IMR-90 (cell line): ENCODE measurements at regions not wholly inside any gene's neighbourhood (a gene's known extent, or its start where the extent isn't known, plus 50 kb on each side); places are given as distances from the start of the nearest gene placed in this dataset.

Experiments
- ATAC-seq: fragments of 200-7000 bp; cut with Tn5 transposase; 2 replicates; pipeline ENCODE4 v1.9.1; 2020; ENCODE audit warnings: low read depth, mild to moderate bottlenecking, moderate library complexity
- BruUV-seq: library from RNA; stranded (reverse); fragments of 400-500 nt; replicated peaks from 2 replicates; lab custom pipeline; 2021; lab: Mats Ljungman, UMichigan
- CTCF ChIA-PET: fragments of 300-600 bp; formaldehyde crosslinking; extraction: SDS; loops from one replicate; lab custom pipeline; 2021; ENCODE audit warnings: antibody characterized with exemption; lab: Yijun Ruan, JAX
- POLR2A ChIA-PET: fragments of 300-600 bp; sonication (Branson Sonifier 250); formaldehyde crosslinking; loops from one replicate; lab custom pipeline; 2022; ENCODE audit warnings: antibody characterized with exemption; ENCODE audit not compliant: unreplicated experiment; lab: Charles Lee
- DNase-seq: peaks from one replicate; pipeline ENCODE4 v3.0.0; 2013
- H2AFZ ChIP-seq: replicated peaks from 2 replicates; pipeline ENCODE3; 2013; ENCODE audit warnings: low read length, mild to moderate bottlenecking; ENCODE audit not compliant: poor library complexity
- H2AK5ac ChIP-seq: 2 replicates; pipeline ENCODE4 v1.6.1; 2013; ENCODE audit warnings: low read depth, low read length, inconsistent platforms
- H2AK9ac ChIP-seq: replicated peaks from 2 replicates; pipeline ENCODE3; 2013; ENCODE audit warnings: mild to moderate bottlenecking, low read depth, low read length, moderate library complexity; ENCODE audit not compliant: poor library complexity
- H2BK120ac ChIP-seq: 2 replicates; pipeline ENCODE4 v1.6.1; 2013; ENCODE audit warnings: low read depth, low read length, inconsistent platforms
- H2BK15ac ChIP-seq: 3 replicates; pipeline ENCODE4 v1.6.1; 2013; ENCODE audit warnings: low read depth, low read length, inconsistent platforms
- H2BK20ac ChIP-seq: 2 replicates; pipeline ENCODE4 v1.6.1; 2013; ENCODE audit warnings: low read depth, mild to moderate bottlenecking, inconsistent platforms, low read length, moderate library complexity
- H2BK5ac ChIP-seq: 2 replicates; pipeline ENCODE4 v1.6.1; 2013; ENCODE audit warnings: mild to moderate bottlenecking, low read depth, low read length, inconsistent platforms; ENCODE audit not compliant: poor library complexity, severe bottlenecking
- H3K14ac ChIP-seq: replicated peaks from 2 replicates; pipeline ENCODE4 v1.6.1; 2013; ENCODE audit warnings: low read depth, low read length, inconsistent platforms
- H3K18ac ChIP-seq: 2 replicates; pipeline ENCODE4 v1.6.1; 2013; ENCODE audit warnings: low read depth, low read length, control low read depth
- H3K23ac ChIP-seq: 2 replicates; pipeline ENCODE4 v1.6.1; 2013; ENCODE audit warnings: low read depth, low read length, inconsistent platforms
- H3K27ac ChIP-seq: 2 replicates; pipeline ENCODE4 v1.5.1; 2013; ENCODE audit warnings: mild to moderate bottlenecking, control low read depth, low read length; ENCODE audit not compliant: insufficient read depth
- H3K27me3 ChIP-seq: 2 replicates; pipeline ENCODE4 v1.6.1; 2013; ENCODE audit warnings: low read length; ENCODE audit not compliant: control insufficient read depth, insufficient read depth
- H3K36me3 ChIP-seq: 2 replicates; pipeline ENCODE4 v1.6.1; 2013; ENCODE audit warnings: low read length, mixed read lengths; ENCODE audit not compliant: control insufficient read depth, insufficient read depth
- H3K4ac ChIP-seq: 2 replicates; pipeline ENCODE4 v1.6.1; 2013; ENCODE audit warnings: low read depth, low read length, inconsistent platforms
- H3K4me1 ChIP-seq: 2 replicates; pipeline ENCODE4 v1.6.1; 2013; ENCODE audit warnings: low read length, mixed read lengths; ENCODE audit not compliant: control insufficient read depth, insufficient read depth
- H3K4me2 ChIP-seq: 2 replicates; pipeline ENCODE4 v1.6.1; 2013; ENCODE audit warnings: low read depth, mild to moderate bottlenecking, control low read depth, low read length, moderate library complexity
- H3K4me3 ChIP-seq: 2 replicates; pipeline ENCODE4 v1.5.1; 2013; ENCODE audit warnings: low read depth, mild to moderate bottlenecking, control low read depth, low read length, moderate library complexity; ENCODE audit not compliant: insufficient read depth
- H3K56ac ChIP-seq: 2 replicates; pipeline ENCODE4 v1.6.1; 2013; ENCODE audit warnings: low read length, inconsistent platforms; ENCODE audit not compliant: insufficient read depth; ENCODE audit errors: extremely low read depth
- H3K79me1 ChIP-seq, 2 experiments: 2 replicates each; pipeline ENCODE4 v1.6.1; 2013; ENCODE audit warnings: low read length in 2 of 2, inconsistent platforms in 1 of 2, low read depth in 1 of 2
- H3K9ac ChIP-seq: 2 replicates; pipeline ENCODE4 v1.6.1; 2013; ENCODE audit warnings: low read depth, low read length, control low read depth
- H3K9me1 ChIP-seq: 2 replicates; pipeline ENCODE4 v1.6.1; 2013; ENCODE audit warnings: low read length, inconsistent platforms; ENCODE audit not compliant: insufficient read depth
- H3K9me3 ChIP-seq: 2 replicates; pipeline ENCODE4 v1.6.1; 2013; ENCODE audit warnings: low read length; ENCODE audit not compliant: control insufficient read depth, insufficient read depth
- H4K20me1 ChIP-seq: 2 replicates; pipeline ENCODE4 v1.6.1; 2013; ENCODE audit warnings: low read length, inconsistent platforms; ENCODE audit not compliant: insufficient read depth
- H4K5ac ChIP-seq: 2 replicates; pipeline ENCODE4 v1.6.1; 2013; ENCODE audit warnings: mild to moderate bottlenecking, low read depth, low read length, control low read depth
- H4K8ac ChIP-seq, 2 experiments: 2 replicates each; pipeline ENCODE4 v1.6.1; 2013; ENCODE audit warnings: low read depth in 2 of 2, low read length in 2 of 2, control low read depth in 1 of 2, inconsistent platforms in 1 of 2
- H4K91ac ChIP-seq: 2 replicates; pipeline ENCODE4 v1.6.1; 2013; ENCODE audit warnings: low read depth, low read length, inconsistent platforms; ENCODE audit not compliant: insufficient read depth
- FOS ChIP-seq: fragments of 150-350 bp; IDR thresholded peaks from 2 replicates; pipeline ENCODE4 v1.6.1; 2016; ENCODE audit warnings: low read depth, low read length
- MAFK ChIP-seq: IDR thresholded peaks from 2 replicates; pipeline ENCODE4 v1.6.1; 2012; ENCODE audit warnings: low read depth, low read length, improper control_type of control experiment
- MAZ ChIP-seq: IDR thresholded peaks from 2 replicates; pipeline ENCODE4 v1.6.1; 2012; ENCODE audit warnings: low read depth, mild to moderate bottlenecking, low read length, improper control_type of control experiment, moderate library complexity, borderline replicate concordance
- NFE2L2 ChIP-seq: fragments of 150-350 bp; IDR thresholded peaks from 2 replicates; pipeline ENCODE4 v1.6.1; 2016; ENCODE audit warnings: low read depth, mild to moderate bottlenecking, low read length
- RAD21 ChIP-seq: IDR thresholded peaks from 2 replicates; pipeline ENCODE4 v1.6.1; 2012; ENCODE audit warnings: low read length, improper control_type of control experiment
- USF2 ChIP-seq: fragments of 150-350 bp; IDR thresholded peaks from 2 replicates; pipeline ENCODE4 v1.6.1; 2017; ENCODE audit warnings: mild to moderate bottlenecking, antibody characterized with exemption, low read length, low read depth
- dilution Hi-C: fragments of 300-500 bp; cut with HindIII; formaldehyde crosslinking; loops from one replicate; pipeline ENCODE4 v1.14.3; 2018; ENCODE audit warnings: low sequenced_read_pairs; ENCODE audit not compliant: unreplicated experiment
- in situ Hi-C: fragments of 300-500 bp; cut with MboI; formaldehyde crosslinking; loops from 3 replicates; pipeline ENCODE4 v1.14.3; 2019; ENCODE audit warnings: low sequenced_read_pairs, inconsistent platforms, mixed read lengths
- intact Hi-C: fragments of 100-400 bp; cut with micrococcal nuclease; formaldehyde crosslinking; loops from 2 replicates; pipeline ENCODE4 v1.10.0; 2022

GRCh38 chr1:238396140-238396539 lies 505.4 kb upstream of the ZP4 start:
- no peak for ATAC-seq

More at GRCh38 chr1:238396140-238396539, 505.4 kb upstream of the ZP4 start:
- Histone ChIP-seq H3K4me1 (no peaks in the 10 kb centered on the region), H3K4me3 (no peak overlapping the region), H2AK5ac (no peak overlapping the region), H4K91ac (no peak overlapping the region), H3K18ac (no peak overlapping the region), H3K4me2 (no peak overlapping the region), H3K9me1 (no peaks in the 10 kb centered on the region), H3K14ac (no peak overlapping the region), H3K23ac (no peak overlapping the region), H3K9me3 (0 out of 2 replicates have a peak, but pooled peaks cover 2% of the 10 kb centered on the region), H2AFZ (no peak overlapping the region), H4K8ac (no peak overlapping the region), H3K56ac (no peak overlapping the region), H2BK120ac (no peak overlapping the region), H3K4ac (no peak overlapping the region), H3K27ac (no peak overlapping the region), H2BK15ac (no peak overlapping the region), H3K36me3 (no peaks in the 10 kb centered on the region), H3K79me1 (no peaks in the 10 kb centered on the region), H3K27me3 (no peaks in the 10 kb centered on the region), H2BK20ac (no peak overlapping the region), H4K5ac (no peak overlapping the region), H2BK5ac (no peak overlapping the region), H3K9ac (no peak overlapping the region), H2AK9ac (no peak overlapping the region), H4K20me1 (no peaks in the 10 kb centered on the region)
- ChIA-PET POLR2A (no interaction called here), CTCF (no interaction called here)
- TF ChIP-seq MAFK (peak; percentile 10; the same call in 1 of the 2 replicates), FOS (no peak), RAD21 (no peak), NFE2L2 (peak; percentile 41; the same call in 1 of the 2 replicates), USF2 (no peak), MAZ (no peak)
- in situ Hi-C loops (no loop called here), intact Hi-C loops (no loop called here), dilution Hi-C loops (no loop called here)
- no TSS peak for BruUV-seq
- DNase-seq, result no peak
